Liver (tissue), 8 donors: ENCODE measurements at regions not wholly inside any gene's neighbourhood (a gene's known extent, or its start where the extent isn't known, plus 50 kb on each side); places are given as distances from the start of the nearest gene placed in this dataset.

Experiments used
- DNase-seq: peaks from one replicate; pipeline ENCODE4 v3.0.0-alpha.2; 2017; ENCODE audit warnings: low spot score
- H3K27ac ChIP-seq, 2 donors: one replicate each; pipeline ENCODE4 v1.7.0; 2013; ENCODE audit warnings: inconsistent platforms in 2 of 2, low read length in 2 of 2, control low read depth in 1 of 2, low read depth in 1 of 2, mild to moderate bottlenecking in 1 of 2
- H3K27me3 ChIP-seq, 4 donors: one replicate each; pipeline versions ENCODE4 v1.6.1 to v1.7.0; 2013; ENCODE audit warnings: low read length in 3 of 4, inconsistent platforms in 1 of 4, mild to moderate bottlenecking in 1 of 4, moderate library complexity in 1 of 4; ENCODE audit not compliant: control insufficient read depth in 4 of 4, insufficient read depth in 4 of 4
- H3K36me3 ChIP-seq, 4 donors: one replicate each; pipeline versions ENCODE4 v1.6.1 to v1.7.0; 2013; ENCODE audit warnings: low read length in 3 of 4, mild to moderate bottlenecking in 3 of 4, low read depth in 1 of 4, moderate library complexity in 1 of 4; ENCODE audit not compliant: control insufficient read depth in 4 of 4, insufficient read depth in 3 of 4
- H3K4me1 ChIP-seq, 4 donors: one replicate each; pipeline versions ENCODE4 v1.6.1 to v1.7.0; 2013; ENCODE audit warnings: low read length in 3 of 4, mild to moderate bottlenecking in 3 of 4, moderate library complexity in 1 of 4; ENCODE audit not compliant: control insufficient read depth in 4 of 4, insufficient read depth in 4 of 4
- H3K4me3 ChIP-seq, 3 donors: one replicate each; pipeline versions ENCODE4 v1.6.1 to v1.7.0; 2013; ENCODE audit warnings: low read length in 3 of 3, control low read depth in 1 of 3, low read depth in 1 of 3, mild to moderate bottlenecking in 1 of 3
- H3K9ac ChIP-seq, 2 donors: one replicate each; pipeline ENCODE4 v1.7.0; 2013; ENCODE audit warnings: low read length in 2 of 2, mild to moderate bottlenecking in 2 of 2, moderate library complexity in 2 of 2, control low read depth in 1 of 2, low read depth in 1 of 2
- H3K9me3 ChIP-seq, 4 donors: one replicate each; pipeline versions ENCODE4 v1.6.1 to v1.7.0; 2013; ENCODE audit warnings: low read length in 3 of 4; ENCODE audit not compliant: control insufficient read depth in 4 of 4
- EGR1 ChIP-seq, 2 donors: IDR thresholded peaks; 2 replicates each; pipeline ENCODE4 v1.6.1; 2016 to 2018; ENCODE audit warnings: antibody characterized with exemption in 2 of 2, low read depth in 2 of 2
- FOXA2 ChIP-seq: IDR thresholded peaks from 2 replicates; pipeline ENCODE4 v1.6.1; 2016; ENCODE audit warnings: antibody characterized with exemption
- GABPA ChIP-seq, 2 donors: IDR thresholded peaks in 1 of 2; conservative IDR thresholded peaks in 1 of 2; 2 replicates each; pipeline ENCODE4 v1.6.1; 2016; ENCODE audit warnings: antibody characterized with exemption in 2 of 2, mild to moderate bottlenecking in 1 of 2, moderate library complexity in 1 of 2
- HNF4A ChIP-seq, 2 donors: conservative IDR thresholded peaks; 2 replicates each; pipeline ENCODE4 v1.6.1; 2016; ENCODE audit warnings: antibody characterized with exemption in 2 of 2, mild to moderate bottlenecking in 2 of 2
- JUND ChIP-seq, 2 donors: IDR thresholded peaks; 2 replicates each; pipeline ENCODE4 v1.6.1; 2016; ENCODE audit warnings: antibody characterized with exemption in 2 of 2
- NR2F2 ChIP-seq: IDR thresholded peaks from 2 replicates; pipeline ENCODE4 v1.6.1; 2016; ENCODE audit warnings: antibody characterized with exemption
- RAD21 ChIP-seq, 2 donors: IDR thresholded peaks; 2 replicates each; pipeline ENCODE4 v1.6.1; 2016; ENCODE audit warnings: antibody characterized with exemption in 2 of 2, mild to moderate bottlenecking in 2 of 2
- REST ChIP-seq: IDR thresholded peaks from 2 replicates; pipeline ENCODE4 v1.6.1; 2016; ENCODE audit warnings: antibody characterized with exemption, mild to moderate bottlenecking
- ZBTB33 ChIP-seq: IDR thresholded peaks from 2 replicates; pipeline ENCODE4 v1.6.1; 2016; ENCODE audit warnings: antibody characterized with exemption
- WGBS: extraction: QIAGEN DNeasy Blood & Tissue Kit; methylation state at CpG from one replicate; pipeline ENCODE4 v1.1.7; 2013; 5-methylcytosine and 5-hydroxymethylcytosine counted together
- TF ChIP-seq, protein P1 (sequence below): fragments of 150-350 bp; IDR thresholded peaks from 2 replicates; pipeline ENCODE4 v1.5.1; 2017; ENCODE audit warnings: improper control_type of control experiment, low read depth, low read length; ENCODE audit not compliant: missing input control
- TF ChIP-seq, protein P2 (sequence below): IDR thresholded peaks from 2 replicates; pipeline ENCODE4 v1.6.1; 2016; ENCODE audit warnings: antibody characterized with exemption
- donor health status: healthy.
- donor health status: healthy.
- donor health status: healthy.
- donor health status: healthy.
- donor health status: healthy.

DNA sequence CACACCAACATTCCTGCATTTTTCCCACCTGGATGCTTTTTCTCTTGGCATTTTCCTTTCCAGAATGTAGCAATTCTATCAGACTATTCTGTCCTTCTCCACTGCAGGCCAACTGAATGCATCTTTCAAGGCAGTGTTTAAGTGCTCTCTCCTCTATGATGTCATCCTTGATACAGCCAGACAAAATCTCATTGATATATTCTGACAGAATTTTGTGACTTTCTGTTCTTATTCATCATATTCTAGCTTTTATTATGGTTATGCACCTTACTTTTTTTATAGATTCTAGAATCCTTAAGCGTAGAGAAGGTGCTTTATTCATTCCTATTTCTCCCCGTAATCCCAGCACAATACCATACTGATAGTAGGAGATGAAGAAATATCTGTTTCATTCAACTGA is 355.5 kb upstream of the CCNH start (continued):
- TF ChIP-seq, protein P1, sequence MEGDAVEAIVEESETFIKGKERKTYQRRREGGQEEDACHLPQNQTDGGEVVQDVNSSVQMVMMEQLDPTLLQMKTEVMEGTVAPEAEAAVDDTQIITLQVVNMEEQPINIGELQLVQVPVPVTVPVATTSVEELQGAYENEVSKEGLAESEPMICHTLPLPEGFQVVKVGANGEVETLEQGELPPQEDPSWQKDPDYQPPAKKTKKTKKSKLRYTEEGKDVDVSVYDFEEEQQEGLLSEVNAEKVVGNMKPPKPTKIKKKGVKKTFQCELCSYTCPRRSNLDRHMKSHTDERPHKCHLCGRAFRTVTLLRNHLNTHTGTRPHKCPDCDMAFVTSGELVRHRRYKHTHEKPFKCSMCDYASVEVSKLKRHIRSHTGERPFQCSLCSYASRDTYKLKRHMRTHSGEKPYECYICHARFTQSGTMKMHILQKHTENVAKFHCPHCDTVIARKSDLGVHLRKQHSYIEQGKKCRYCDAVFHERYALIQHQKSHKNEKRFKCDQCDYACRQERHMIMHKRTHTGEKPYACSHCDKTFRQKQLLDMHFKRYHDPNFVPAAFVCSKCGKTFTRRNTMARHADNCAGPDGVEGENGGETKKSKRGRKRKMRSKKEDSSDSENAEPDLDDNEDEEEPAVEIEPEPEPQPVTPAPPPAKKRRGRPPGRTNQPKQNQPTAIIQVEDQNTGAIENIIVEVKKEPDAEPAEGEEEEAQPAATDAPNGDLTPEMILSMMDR: no peak
- TF ChIP-seq HNF4A (conservative IDR thresholded peaks at IDR 0.05) (no peak), FOXA2 (no peak), NR2F2 (no peak)
- TF ChIP-seq, protein P2, sequence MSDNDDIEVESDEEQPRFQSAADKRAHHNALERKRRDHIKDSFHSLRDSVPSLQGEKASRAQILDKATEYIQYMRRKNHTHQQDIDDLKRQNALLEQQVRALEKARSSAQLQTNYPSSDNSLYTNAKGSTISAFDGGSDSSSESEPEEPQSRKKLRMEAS: no peak

- Histone ChIP-seq H3K27me3 (peaks cover 0 to 2% (median 0%) of the 10 kb centered on the region in 4 donors), H3K9me3 (no peaks in the 10 kb centered on the region), H3K4me3 (no peak overlapping the region), H3K9ac (no peak overlapping the region), H3K27ac (no peak overlapping the region), H3K4me1 (no peaks in the 10 kb centered on the region), H3K36me3 (no peaks in the 10 kb centered on the region)
- no peak for TF ChIP-seq ZBTB33
- TF ChIP-seq NR2F2: no peak
- TF ChIP-seq, protein P1: no peak
- TF ChIP-seq, protein P2: no peak
- no peak for TF ChIP-seq EGR1 (IDR thresholded peaks at IDR 0.05; ENCODE audit: low read depth in 2 of 2)
- TF ChIP-seq GABPA (IDR thresholded peaks at IDR 0.05 in 1 of 2, conservative IDR thresholded peaks at IDR 0.05 in 1 of 2): no peak
- no peak for TF ChIP-seq REST
- no peak for TF ChIP-seq RAD21 (IDR thresholded peaks at IDR 0.05)
- TF ChIP-seq JUND (IDR thresholded peaks at IDR 0.05): no peak
- DNase-seq: no peak
- WGBS: 41% methylated on average over 5 of the region's 5 CpGs
Observed at GRCh38 chr5:87765009-87765408, 352.3 kb upstream of the CCNH start.
